ENCODE measurements at regions not wholly inside any gene's neighbourhood (a gene's known extent, or its start where the extent isn't known, plus 50 kb on each side); places are given as distances from the start of the nearest gene placed in this dataset.
A peak's percentile ranks its signal among the peaks of the same experiment; 100 is the strongest.

DNA sequence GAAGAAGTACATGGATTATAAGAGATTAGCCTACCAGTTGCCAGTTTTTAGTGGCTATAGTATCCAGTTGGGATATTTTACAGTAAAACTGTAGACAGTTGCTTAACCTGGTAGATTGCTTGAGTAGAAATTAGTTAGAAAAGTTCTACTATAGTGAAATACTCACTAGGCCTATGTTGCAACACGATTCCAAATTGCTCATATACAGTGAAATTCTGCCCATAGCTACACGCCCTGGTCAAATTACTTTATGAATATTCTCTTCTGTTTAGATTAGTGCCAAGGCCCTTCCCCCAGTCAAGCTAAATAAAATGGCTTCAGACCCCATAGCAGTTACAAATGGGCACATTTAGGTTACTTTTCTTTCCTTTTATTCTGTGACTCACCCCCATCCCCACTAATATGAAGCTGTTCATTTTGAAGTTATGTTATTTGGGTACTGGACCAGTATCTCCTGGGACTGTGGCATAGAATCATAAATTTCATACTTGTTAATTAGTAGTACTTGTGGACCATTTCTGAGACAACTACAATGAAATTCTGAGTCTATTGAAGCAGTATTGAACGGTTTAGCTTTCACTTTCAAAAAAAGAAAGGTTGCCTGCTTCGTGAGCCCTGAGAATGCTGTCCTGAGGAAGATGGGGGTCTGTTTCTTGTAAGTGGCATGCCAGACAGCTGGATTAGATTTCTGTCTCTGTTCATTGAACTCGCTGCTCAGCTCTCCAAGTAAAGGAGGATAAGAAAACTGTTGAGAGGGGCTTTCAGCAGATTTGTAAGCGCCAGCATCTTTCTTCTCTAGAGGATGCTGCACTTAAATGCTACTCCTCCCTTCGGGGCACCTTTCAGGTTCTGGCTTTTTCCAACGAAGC, 65.8 kb upstream of the CFAP20DC start:
- no peaks in the 10 kb centered on the region for H3K27me3 ChIP-seq
- no peaks in the 10 kb centered on the region for H3K36me3 ChIP-seq
- no peak overlapping the region for H3K27ac ChIP-seq
- intact Hi-C loops (cut with DNase I): no loop called here
- no peak for ATAC-seq
- no peaks in the 10 kb centered on the region for H3K4me1 ChIP-seq
- no peak for DNase-seq
- TF ChIP-seq POLR2A (IDR thresholded peaks at IDR 0.05) (no peak), CTCF (IDR thresholded peaks at IDR 0.05) (no peak)
- H3K9me3 ChIP-seq: no peaks in the 10 kb centered on the region
- WGBS, 4 donors: 49 to 59% (median 49%) methylated on average over 8 of the region's 8 CpGs
- H3K4me3 ChIP-seq: peak overlapping the region in 2 of 12 donors; percentile 19 to 20

GRCh38 chr3:59107856-59108815, 58.3 kb upstream of the CFAP20DC start:
- H3K27me3 ChIP-seq: no peaks in the 10 kb centered on the region
- H3K4me1 ChIP-seq: no peaks in the 10 kb centered on the region
- WGBS, 4 donors: 51 to 65% (median 54%) methylated on average over 5 of the region's 5 CpGs
- ATAC-seq: peak in 1 of 4 donors; percentile 30
- no peak overlapping the region for H3K4me3 ChIP-seq
- intact Hi-C loops (cut with DNase I): no loop called here
- no peak for DNase-seq
- no peaks in the 10 kb centered on the region for H3K36me3 ChIP-seq
- no peak for TF ChIP-seq POLR2A (IDR thresholded peaks at IDR 0.05)
- no peak for TF ChIP-seq CTCF (IDR thresholded peaks at IDR 0.05)
- no peaks in the 10 kb centered on the region for H3K9me3 ChIP-seq
- H3K27ac ChIP-seq: no peak overlapping the region

DNA sequence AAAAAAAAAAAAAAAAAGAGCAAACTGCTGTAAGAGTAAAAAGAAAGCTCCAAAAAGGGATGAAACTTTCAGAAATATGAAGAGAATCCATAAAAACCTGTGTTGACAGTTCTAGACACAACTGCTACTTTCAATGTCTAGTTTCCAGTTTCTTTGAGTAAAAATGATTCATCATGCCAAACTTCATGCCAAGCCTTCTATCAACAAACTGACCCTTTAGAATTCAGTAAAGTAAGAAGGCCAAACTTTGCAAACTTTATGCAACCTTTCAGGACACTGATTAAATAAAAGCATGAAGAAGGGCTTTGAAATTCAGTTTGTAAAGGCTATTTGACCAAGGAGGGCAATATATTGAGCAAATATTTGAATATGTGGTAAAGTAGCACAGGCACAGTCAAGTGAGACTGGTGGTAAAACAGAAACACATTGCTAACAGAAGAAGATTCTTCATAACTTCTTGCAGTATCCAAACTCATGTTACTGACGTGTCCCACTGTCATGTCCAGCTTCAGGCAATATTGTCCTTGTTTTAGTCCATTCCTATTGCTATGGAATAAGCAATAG, 56.3 kb upstream of the CFAP20DC start:
- no peaks in the 10 kb centered on the region for H3K4me1 ChIP-seq
- no peaks in the 10 kb centered on the region for H3K36me3 ChIP-seq
- WGBS, 4 donors: 83 to 92% (median 91%) methylated on average over 1 of the region's 1 CpG
- DNase-seq: no peak
- no peak for TF ChIP-seq CTCF (IDR thresholded peaks at IDR 0.05)
- no peak for TF ChIP-seq POLR2A (IDR thresholded peaks at IDR 0.05)
- intact Hi-C loops (cut with DNase I): no loop called here
- ATAC-seq: no peak
- no peaks in the 10 kb centered on the region for H3K27me3 ChIP-seq
- H3K9me3 ChIP-seq: no peaks in the 10 kb centered on the region
- no peak overlapping the region for H3K4me3 ChIP-seq
- no peak overlapping the region for H3K27ac ChIP-seq

DNA sequence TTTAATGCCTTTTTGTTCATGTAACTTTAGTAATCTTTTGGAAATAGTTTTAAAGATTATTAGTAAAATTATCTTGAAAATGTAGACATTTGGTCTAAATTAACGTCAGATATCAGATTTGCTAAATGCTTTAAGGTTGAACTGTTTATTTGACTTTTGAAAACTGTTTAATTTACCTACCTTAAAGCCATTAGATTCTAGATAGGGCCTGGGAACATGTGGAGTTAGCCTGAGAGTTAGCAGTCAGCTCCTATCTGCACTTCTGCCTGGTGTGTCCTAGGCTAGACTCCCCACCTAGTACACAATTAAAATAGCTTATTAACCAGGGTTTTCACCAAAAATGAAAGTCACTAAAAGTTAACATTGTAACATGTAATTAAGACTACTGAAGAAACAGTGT, 53.7 kb upstream of the CFAP20DC start:
- intact Hi-C loops (cut with DNase I): no loop called here
- no peak for TF ChIP-seq POLR2A (IDR thresholded peaks at IDR 0.05)
- no peak for TF ChIP-seq CTCF (IDR thresholded peaks at IDR 0.05)
- H3K27ac ChIP-seq: no peak overlapping the region
- H3K4me1 ChIP-seq: no peaks in the 10 kb centered on the region
- H3K4me3 ChIP-seq: no peak overlapping the region
- no peaks in the 10 kb centered on the region for H3K36me3 ChIP-seq
- ATAC-seq (no peak), DNase-seq (no peak)
- H3K27me3 ChIP-seq: peaks cover 0 to 6% (median 0%) of the 10 kb centered on the region in 9 donors
- peaks cover 0 to 3% (median 0%) of the 10 kb centered on the region in 12 donors for H3K9me3 ChIP-seq
- 78 to 86% (median 80%) methylated on average over 1 of the region's 1 CpG for WGBS, 4 donors

Data from heart left ventricle (tissue), 16 donors.